ENCODE measurements at regions not wholly inside any gene's neighbourhood (a gene's known extent, or its start where the extent isn't known, plus 50 kb on each side); places are given as distances from the start of the nearest gene placed in this dataset.

DNA sequence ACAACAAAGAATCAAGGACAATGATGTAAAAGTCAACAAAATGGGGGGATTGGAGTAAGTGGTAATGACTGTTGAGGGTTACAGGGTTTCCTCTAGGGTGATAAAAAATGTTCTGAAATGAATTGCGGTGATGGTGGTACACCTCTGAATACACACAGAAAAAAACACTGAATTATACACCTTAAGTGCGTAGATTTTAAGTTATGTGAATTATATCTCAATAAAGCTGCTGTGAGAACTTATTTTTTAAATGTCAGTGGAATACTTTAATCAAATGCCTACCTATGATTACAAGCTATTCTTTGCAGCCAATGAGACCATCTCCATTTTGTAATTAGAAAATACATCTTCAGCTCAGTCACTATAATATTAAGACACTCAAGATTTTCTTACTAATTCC is 53.5 kb downstream of the ZNF608 start:
- no peak overlapping the region for H3K27ac Mint-ChIP-seq
- H3K4me3 Mint-ChIP-seq = no peak overlapping the region
- no peaks in the 10 kb centered on the region for H3K36me3 Mint-ChIP-seq (ENCODE audit: low read depth)
- no peak for DNase-seq
- no peaks in the 10 kb centered on the region for H3K4me1 Mint-ChIP-seq
- H3K27me3 Mint-ChIP-seq = peaks cover 4% of the 10 kb centered on the region
- no peaks in the 10 kb centered on the region for H3K9me3 Mint-ChIP-seq
- POLR2A ChIA-PET = no interaction called here
- CTCF ChIA-PET = no interaction called here

DNA sequence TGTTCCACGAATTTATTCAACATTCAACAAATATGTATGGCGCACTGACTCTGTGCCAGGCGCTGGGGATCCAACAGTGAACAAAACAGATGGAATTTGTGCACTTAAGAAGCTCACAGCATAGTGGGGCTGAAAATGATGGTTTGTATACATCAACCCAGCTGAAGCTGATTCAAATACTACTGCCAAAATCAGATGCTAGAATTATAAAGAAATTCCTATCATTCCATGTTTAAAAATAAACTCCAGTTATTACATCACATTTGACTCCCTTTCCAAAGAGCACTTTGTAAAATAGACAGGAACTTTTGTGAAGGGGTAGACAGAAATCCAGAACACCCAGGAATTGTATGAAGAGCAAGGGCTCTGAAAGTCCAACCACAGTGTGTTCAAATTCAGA is 54.1 kb downstream of the ZNF608 start:
- POLR2A ChIA-PET = no interaction called here
- no peak overlapping the region for H3K4me3 Mint-ChIP-seq
- no peaks in the 10 kb centered on the region for H3K9me3 Mint-ChIP-seq
- no peak overlapping the region for H3K27ac Mint-ChIP-seq
- no peaks in the 10 kb centered on the region for H3K36me3 Mint-ChIP-seq (ENCODE audit: low read depth)
- DNase-seq = no peak
- CTCF ChIA-PET = no interaction called here
- no peaks in the 10 kb centered on the region for H3K4me1 Mint-ChIP-seq
- H3K27me3 Mint-ChIP-seq = peaks cover 4% of the 10 kb centered on the region

GRCh38 chr5:124689653-124690052 is 56.8 kb downstream of the ZNF608 start:
- no peaks in the 10 kb centered on the region for H3K9me3 Mint-ChIP-seq
- no peak for DNase-seq
- ChIA-PET POLR2A (no interaction called here), CTCF (no interaction called here)
- H3K36me3 Mint-ChIP-seq (ENCODE audit: low read depth) = no peaks in the 10 kb centered on the region
- no peak overlapping the region for H3K4me3 Mint-ChIP-seq
- no peaks in the 10 kb centered on the region for H3K4me1 Mint-ChIP-seq
- H3K27ac Mint-ChIP-seq = no peak overlapping the region
- H3K27me3 Mint-ChIP-seq = peaks cover 4% of the 10 kb centered on the region

DNA sequence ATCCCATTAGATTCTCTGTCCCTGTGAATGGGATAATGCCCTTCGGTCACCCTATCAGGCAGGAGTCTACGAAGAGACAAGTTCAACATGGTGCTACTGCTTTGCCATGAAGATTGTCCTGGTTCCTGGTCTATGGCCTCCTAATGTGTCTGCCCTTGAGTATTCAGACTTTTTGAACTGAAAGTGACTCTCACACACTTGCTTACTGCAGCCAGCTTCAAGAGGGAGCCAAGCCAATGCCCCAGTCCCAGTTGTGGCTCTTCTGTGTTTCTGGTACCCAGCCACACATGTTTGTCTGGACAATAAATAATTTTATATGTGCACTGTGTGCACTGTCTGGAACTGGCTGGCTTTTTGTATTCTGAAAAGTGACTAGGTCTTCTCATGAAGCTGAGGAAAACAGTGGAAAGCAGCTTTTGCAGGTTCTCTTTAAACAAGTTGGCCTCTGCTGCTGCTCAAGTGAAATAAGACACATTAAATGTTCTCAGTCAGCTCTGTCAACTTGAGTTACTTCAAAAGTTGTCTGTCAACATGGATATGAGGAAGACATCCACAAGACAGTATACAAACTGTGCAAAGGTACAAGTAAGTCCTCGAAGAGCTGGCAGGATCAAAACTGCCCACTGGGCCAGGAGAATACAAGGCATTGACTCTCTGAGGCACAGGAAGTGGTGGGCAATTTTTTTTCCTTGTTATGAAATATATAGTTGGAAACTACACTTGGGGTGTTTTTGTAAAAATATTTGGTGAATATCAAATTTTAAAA is 60.0 kb downstream of the ZNF608 start:
- H3K9me3 Mint-ChIP-seq = no peaks in the 10 kb centered on the region
- no peak overlapping the region for H3K27ac Mint-ChIP-seq
- H3K27me3 Mint-ChIP-seq = peaks cover under 1% of the 10 kb centered on the region
- DNase-seq = no peak
- no peaks in the 10 kb centered on the region for H3K4me1 Mint-ChIP-seq
- H3K36me3 Mint-ChIP-seq (ENCODE audit: low read depth) = no peaks in the 10 kb centered on the region
- ChIA-PET CTCF (no interaction called here), POLR2A (no interaction called here)
- H3K4me3 Mint-ChIP-seq = no peak overlapping the region

DNA sequence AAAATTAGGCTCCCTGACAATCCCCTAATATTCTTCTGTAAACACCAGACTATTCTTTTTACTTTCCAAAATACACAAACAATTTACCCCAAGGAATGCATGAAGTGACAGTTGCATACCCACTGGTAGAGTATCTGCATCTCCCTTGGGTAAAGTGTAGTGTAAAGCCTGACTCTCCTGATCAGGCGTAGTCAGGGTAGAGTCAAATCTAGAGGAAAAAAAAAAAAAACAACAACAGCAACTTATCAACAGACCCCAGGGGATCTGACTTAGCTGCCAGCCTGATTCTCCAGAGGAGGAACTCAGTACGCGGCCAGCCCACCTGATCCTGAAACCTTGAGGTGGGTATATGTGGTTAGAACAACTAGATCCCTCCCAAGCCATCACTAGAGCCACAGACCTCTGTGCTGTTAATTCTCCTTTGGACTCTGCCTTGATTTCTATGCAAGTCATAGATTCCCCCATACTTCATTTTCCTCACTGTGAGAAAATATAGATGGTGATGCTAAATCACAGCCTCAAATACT is 61.0 kb downstream of the ZNF608 start:
- CTCF ChIA-PET = no interaction called here
- no peak for DNase-seq
- H3K27me3 Mint-ChIP-seq = no peaks in the 10 kb centered on the region
- POLR2A ChIA-PET = no interaction called here
- H3K36me3 Mint-ChIP-seq (ENCODE audit: low read depth) = no peaks in the 10 kb centered on the region
- no peaks in the 10 kb centered on the region for H3K4me1 Mint-ChIP-seq
- H3K4me3 Mint-ChIP-seq = no peak overlapping the region
- H3K27ac Mint-ChIP-seq = no peak overlapping the region
- H3K9me3 Mint-ChIP-seq = no peaks in the 10 kb centered on the region

DNA sequence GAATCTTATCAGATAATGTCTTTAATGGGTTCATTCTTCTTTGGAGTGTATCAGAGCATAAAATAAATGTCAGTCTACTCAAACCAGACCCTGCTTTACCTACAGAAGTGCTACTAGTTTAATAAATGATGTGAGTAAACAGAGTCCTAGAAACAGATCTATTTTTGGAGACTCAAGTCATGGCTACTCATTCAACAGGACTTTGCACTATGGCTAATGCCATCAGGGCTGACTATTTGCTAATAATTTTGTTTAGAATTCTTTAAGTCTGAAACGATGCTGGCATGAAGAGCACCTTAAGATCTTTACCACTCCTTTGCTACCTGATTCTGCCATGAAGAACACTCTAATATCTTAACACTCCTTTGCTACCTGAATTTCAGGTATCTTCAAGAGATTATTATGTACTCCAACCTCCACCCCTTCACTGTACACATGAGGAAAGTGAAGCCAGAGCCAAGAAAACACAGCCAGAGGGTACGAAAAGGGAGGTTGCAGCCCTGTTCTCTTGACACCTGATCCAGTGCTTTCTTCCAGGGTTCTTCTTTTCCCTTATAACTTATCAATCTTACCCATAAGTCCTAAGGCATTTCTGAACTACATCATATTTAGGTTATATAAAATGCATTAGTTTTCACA is 62.4 kb downstream of the ZNF608 start:
- POLR2A ChIA-PET = no interaction called here
- H3K27me3 Mint-ChIP-seq = no peaks in the 10 kb centered on the region
- CTCF ChIA-PET = no interaction called here
- H3K27ac Mint-ChIP-seq = no peak overlapping the region
- no peaks in the 10 kb centered on the region for H3K9me3 Mint-ChIP-seq
- no peak overlapping the region for H3K4me3 Mint-ChIP-seq
- no peaks in the 10 kb centered on the region for H3K4me1 Mint-ChIP-seq
- DNase-seq = no peak
- H3K36me3 Mint-ChIP-seq (ENCODE audit: low read depth) = no peaks in the 10 kb centered on the region

- Mint-ChIP-seq H3K27me3 (no peaks in the 10 kb centered on the region), H3K4me1 (no peaks in the 10 kb centered on the region), H3K27ac (no peak overlapping the region), H3K4me3 (no peak overlapping the region), H3K9me3 (no peaks in the 10 kb centered on the region), H3K36me3 (ENCODE audit: low read depth) (no peaks in the 10 kb centered on the region)
- CTCF ChIA-PET = interaction anchor here (0.9 kb wide), 1 partner anchor 21 kb away, joined by 3 read pairs; no protein-coding TSS in a partner anchor
- DNase-seq = no peak
- POLR2A ChIA-PET = no interaction called here
These were observed 66.8 kb downstream of the ZNF608 start for GRCh38 chr5:124679578-124680199.

DNA sequence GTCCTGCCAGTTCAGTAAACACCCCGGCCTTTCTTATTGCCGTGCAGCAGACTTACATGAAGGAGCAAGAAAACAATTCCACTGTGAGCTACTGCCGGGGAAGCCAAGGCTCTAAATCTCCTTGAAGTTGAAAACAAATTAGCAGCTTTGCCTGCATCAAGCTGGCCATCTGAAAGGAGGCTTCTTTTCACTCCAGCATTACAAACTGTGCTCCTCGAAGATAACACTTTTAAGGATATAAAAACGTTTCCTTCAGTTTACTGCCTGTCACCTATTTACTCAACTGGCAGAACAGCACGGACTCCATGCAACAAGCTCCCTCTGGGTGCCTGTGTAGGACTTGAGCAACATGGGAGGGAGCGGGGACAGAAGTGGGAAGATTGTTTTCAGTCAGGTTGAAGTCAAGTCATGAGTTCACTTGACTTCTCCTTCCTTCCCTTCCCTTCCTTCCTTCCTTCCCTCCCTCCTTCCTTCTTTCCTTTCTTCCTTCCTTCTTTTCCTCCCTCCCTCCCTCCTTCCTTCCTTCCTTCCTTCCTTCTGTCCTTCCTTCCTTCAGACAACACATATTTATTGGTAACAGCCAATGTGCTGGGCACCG is 67.4 kb downstream of the ZNF608 start:
- no peak for DNase-seq
- Mint-ChIP-seq H3K27me3 (no peaks in the 10 kb centered on the region), H3K36me3 (ENCODE audit: low read depth) (no peaks in the 10 kb centered on the region), H3K4me3 (no peak overlapping the region), H3K27ac (no peak overlapping the region), H3K4me1 (no peaks in the 10 kb centered on the region), H3K9me3 (no peaks in the 10 kb centered on the region)
- POLR2A ChIA-PET = no interaction called here
- CTCF ChIA-PET = no interaction called here

GRCh38 chr5:124678468-124678867 is 68.0 kb downstream of the ZNF608 start:
- Mint-ChIP-seq H3K27me3 (no peaks in the 10 kb centered on the region), H3K27ac (no peak overlapping the region), H3K9me3 (no peaks in the 10 kb centered on the region), H3K36me3 (ENCODE audit: low read depth) (no peaks in the 10 kb centered on the region), H3K4me3 (no peak overlapping the region), H3K4me1 (no peaks in the 10 kb centered on the region)
- ChIA-PET CTCF (no interaction called here), POLR2A (no interaction called here)
- DNase-seq = no peak

GRCh38 chr5:124677374-124678351 is 68.8 kb downstream of the ZNF608 start:
- Mint-ChIP-seq H3K4me1 (no peaks in the 10 kb centered on the region), H3K36me3 (ENCODE audit: low read depth) (no peaks in the 10 kb centered on the region), H3K27ac (no peak overlapping the region), H3K4me3 (no peak overlapping the region), H3K27me3 (peaks cover under 1% of the 10 kb centered on the region), H3K9me3 (no peaks in the 10 kb centered on the region)
- ChIA-PET POLR2A (no interaction called here), CTCF (no interaction called here)
- DNase-seq = no peak

DNA sequence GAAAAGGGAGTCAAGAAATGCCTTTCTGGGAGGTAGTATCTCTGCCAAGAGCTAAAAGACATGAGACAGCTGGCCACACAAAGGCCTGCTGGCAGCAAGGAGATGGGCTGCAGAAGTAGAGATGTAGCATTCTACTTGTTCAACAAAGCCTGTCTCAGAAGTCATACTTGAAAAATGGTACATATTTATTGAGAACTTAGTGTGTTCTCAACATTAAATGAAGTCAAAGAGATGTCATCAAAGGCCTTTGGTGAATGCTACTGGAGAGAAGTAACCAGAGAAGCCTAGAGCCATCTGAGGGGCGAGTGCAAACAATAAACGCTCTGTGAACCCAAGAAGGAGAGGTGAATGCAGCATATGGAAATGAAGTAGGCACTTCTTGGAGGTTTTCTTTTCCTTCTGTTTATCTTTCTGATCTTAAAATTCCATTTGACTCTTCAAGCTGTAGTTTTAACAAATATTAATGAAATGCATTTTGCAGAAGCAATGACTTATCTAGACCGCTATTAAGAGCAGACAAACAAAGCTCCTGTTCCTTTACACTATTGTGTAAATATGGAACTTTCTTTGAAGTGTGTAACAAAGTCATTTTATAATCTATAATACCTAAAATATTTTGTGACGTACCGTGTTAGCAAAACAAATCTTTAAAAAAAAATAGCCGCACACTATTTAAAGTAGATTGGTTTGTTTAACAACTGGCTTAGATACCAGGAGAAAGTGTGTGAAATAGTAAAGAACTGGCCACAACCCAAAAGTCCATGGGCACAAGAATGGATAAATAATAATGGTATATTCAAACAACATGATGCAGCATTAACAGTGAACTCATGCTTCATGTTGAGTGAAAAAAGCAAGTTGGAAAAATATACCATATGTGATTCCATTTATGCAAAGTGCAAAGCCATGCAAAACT is 70.2 kb downstream of the ZNF608 start:
- Mint-ChIP-seq H3K27ac (no peak overlapping the region), H3K36me3 (ENCODE audit: low read depth) (no peaks in the 10 kb centered on the region), H3K27me3 (peaks cover 1% of the 10 kb centered on the region), H3K4me1 (no peaks in the 10 kb centered on the region), H3K4me3 (no peak overlapping the region), H3K9me3 (no peaks in the 10 kb centered on the region)
- ChIA-PET CTCF (interaction anchor here (0.5 kb wide), 1 partner anchor 51 kb away, joined by 3 read pairs; no protein-coding TSS in a partner anchor), POLR2A (no interaction called here)
- DNase-seq = no peak

DNA sequence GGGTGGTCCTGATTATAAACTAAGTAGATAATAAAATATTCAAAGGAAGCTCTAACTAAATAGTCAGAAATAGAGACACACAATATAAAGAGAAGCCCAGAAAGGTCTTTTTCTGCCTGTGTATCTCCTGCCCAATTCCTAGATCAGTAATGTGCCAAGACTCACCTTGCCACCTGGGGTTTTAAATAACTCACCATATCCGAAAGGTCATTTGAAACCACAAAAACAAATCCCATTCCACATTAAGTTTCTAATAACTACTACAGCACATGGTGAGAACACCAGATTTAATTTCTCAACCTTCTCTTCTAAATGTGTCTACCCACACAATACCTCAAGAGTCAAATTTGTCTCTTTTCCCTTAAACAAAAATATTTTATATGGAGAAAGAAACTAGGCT is 75.2 kb downstream of the ZNF608 start:
- ChIA-PET CTCF (no interaction called here), POLR2A (no interaction called here)
- Mint-ChIP-seq H3K36me3 (ENCODE audit: low read depth) (no peaks in the 10 kb centered on the region), H3K9me3 (no peaks in the 10 kb centered on the region), H3K4me3 (no peak overlapping the region), H3K4me1 (no peaks in the 10 kb centered on the region), H3K27ac (no peak overlapping the region), H3K27me3 (peaks cover 1% of the 10 kb centered on the region)
- no peak for DNase-seq
